ENCODE measurements at regions not wholly inside any gene's neighbourhood (a gene's known extent, or its start where the extent isn't known, plus 50 kb on each side); places are given as distances from the start of the nearest gene placed in this dataset.

DNA sequence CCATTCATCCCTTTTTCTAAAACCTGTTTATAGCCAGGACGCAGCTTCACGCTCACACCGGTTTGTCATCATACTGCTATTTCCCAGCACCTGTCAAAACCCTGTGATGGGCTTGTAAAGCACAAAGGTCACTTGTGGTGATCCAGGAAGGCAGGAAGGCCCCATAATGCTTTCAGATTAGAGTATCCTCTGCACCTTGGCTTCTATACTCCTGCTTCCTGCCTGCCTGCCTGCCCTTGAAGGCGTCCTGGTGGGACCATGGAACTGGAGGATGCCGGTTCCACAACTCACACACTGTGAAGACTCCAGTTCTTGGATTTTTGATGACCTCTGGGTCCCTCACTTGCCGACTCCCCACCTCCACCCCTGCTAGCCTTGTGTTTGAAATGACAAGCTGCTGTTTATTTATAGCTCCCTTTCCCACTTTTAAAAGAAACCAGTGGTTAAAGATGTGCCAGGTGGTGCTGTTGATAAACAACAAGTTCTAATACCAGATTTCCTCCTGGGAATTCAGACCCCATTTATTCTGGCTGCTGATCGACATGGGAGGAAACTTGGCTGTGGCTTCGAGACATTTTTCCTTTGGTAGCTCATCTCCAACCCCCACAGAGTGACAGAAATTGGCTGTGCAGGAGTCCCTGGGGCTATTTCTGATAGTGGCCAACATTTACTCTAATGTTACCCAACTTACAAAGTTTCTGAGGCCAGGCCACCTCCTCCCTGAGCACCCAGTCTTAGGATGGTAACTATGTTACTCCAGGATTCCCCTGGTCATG is 211.5 kb downstream of the KDR start:
- DNase-seq, result no peak

DNA sequence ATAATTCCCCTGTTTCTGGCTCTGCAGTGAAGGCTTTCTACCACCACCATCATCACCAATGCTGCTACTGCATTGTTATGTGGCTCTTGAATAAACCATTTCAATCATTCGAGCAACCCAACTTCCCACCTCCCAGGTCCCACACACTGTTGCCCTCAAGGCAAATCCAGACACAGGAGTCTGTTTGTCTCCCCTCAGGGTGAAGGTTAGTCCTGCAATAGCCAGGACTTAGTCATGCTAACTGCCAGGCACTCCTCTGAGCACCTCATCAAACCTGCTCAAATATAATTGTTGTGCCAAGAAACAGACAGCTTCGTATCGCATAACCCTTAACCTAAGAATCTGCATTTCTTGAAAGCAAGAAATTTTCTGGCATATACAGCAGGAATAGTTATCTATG is 213.2 kb downstream of the KDR start:
- no peak for DNase-seq

DNA sequence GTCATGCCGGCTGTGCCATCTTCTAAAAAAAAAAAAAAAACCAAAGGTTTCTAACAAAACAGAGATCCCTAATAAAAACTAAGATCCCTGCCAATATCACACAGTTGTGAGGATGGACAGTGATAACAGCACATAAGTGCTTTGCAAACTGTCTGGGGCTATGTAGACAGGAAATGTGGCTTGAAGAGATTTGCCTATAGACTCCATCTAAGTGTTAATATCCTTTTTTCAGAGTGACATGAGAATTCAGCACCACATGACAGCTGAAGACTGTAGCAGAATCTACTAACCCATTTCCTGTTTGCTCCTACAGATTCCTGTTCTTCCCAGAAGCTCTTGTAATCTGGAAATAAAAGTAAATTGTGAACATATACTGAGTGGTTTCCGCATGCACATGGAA is 215.4 kb downstream of the KDR start:
- no peak for DNase-seq

DNA sequence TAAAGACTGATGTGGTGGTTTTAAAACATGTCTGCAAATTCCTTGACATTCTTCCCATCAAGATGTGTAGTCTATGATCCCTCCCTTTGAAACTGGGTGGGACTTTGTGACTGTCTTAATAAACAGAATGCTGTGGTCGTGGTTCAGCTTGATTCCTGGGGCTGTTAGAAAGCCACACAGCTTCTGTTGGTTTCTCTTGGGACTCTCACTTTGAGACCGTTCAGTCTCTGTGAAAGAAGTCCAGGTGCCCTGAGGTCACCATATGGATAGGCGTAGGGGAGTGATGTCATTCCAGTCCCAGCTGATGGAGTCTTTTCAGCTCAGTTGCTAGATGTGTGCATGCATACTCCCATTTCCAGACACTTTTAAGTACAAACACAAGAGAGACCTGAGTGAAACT is 216.6 kb downstream of the KDR start:
- DNase-seq, result no peak

DNA sequence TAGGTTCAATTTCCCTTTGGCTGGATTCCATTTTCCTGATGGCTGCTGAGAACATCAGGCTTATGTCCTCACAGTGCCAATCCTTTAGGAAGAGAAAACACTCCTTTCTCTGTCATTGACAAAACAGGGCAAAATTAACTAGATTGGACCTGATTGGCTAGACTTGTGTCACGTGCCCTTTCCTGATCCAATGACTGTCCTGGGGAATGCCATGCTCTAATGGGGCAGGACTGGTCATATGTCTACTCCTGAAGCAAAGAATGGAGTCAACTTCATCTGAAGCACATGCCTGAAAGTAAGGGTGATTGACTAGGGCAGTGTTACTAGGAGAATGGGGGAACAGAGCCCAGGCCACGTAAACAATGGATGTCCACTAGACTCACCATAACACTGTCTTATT is 220.4 kb downstream of the KDR start:
- no peak for DNase-seq

DNA sequence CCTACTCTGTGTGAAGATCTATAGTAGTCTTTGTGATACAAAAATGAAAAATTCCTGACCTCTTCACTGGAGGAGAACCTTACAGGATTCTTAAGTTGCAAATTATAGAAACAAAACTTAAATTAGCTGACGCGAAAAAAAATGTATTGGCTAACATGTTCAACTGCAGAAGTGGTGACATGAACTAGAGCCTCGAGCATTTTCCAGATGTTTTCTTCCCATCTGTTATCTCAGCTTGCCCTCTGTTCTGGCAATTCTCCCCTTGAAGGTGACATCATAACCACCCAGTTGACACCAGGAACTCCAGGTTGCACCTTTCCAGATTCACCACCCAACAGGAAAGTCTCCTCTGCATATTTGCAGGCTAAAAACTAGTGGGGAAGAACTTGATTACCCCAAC is 222.4 kb downstream of the KDR start:
- no peak for DNase-seq

DNA sequence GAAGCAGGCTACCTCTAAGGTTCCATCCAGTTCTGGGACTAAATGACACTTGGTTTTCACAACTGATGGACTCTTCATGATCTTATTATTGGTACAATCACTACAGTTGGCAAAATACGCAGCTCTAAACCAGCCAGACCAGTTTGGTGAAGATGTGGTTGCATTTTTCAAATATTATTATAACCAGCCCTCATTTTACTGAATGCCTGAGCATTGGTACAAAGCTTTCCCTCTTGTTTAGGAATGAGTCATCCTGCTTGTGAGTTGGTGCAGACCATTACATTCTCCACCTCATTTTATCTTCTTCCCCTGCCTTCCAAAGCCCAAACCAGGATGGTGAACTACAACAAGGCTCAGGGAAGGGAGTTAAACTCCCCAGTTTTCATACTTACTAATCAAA is 223.1 kb downstream of the KDR start:
- DNase-seq, result no peak

DNA sequence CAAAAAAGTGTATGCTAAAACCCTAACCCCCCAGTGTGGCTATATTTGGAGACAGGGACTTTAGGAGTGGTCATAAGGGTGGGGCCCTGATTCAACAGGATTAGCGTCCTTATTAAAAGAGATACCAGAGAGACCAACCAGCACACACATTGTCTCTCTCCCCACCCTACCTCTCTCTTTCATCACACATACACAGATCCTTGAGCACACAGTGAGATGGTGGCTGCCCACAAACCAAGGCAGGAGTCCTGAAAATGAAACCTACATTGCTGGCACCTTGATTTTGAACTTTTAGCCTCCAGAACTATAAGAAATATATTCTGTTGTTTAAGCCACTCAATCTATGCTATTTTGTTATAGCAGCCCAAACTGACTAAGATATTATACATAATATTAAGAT is 224.2 kb downstream of the KDR start:
- no peak for DNase-seq

DNA sequence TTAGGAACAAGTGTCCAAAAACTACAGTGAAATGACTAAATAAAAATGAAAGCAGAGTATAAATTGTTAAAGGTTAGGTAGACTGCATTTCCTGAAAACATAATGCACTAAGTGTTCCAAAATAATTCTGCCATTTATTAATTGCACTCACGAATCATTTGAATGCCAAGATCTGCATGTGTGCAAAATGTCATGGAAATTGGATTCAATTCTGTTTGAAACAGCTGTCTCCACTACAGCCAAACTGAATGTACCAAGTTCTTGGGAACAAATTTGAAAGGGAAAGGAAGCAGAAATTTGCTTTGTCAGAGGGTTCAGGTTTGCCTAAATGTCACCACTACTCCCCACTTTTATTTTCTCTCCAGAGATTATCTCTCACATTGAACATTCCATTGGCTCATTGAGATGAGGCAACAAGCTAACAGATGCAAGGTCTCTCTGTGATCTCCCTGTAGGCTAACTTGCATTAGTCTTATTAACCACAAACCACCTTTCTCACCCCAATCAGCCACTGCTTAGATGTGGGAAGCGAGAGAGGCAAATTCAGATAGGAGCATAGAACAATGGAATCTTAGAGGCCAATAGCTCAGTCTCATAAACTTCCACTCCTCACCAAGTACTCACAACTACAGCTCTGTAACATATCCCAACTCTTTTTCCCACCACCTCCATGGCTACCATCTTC is 226.6 kb downstream of the KDR start:
- no peak for DNase-seq

DNA sequence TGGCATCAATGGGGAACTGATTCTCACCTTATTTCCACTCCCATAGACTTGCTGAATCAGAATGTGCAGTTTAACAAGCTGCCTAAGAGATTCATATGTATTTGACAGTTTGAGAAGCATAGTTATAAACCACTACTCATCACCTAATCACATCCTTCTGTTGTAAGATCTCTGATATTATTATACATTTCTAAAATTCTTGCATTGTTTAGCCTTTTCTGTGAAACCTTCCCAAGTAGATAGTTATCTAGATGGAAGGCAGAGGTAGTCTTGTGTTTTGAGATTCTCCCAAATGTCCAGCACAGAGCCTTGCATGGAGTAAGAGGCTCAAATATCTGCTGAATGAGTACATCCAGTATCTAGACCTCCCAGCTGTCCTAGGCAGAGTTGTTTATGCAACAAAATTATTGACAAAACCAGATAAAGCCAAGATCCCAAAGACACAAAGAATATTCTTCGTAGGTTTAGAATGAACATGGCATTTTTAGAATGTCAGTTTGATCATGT is 227.3 kb downstream of the KDR start:
- DNase-seq, result no peak

DNA sequence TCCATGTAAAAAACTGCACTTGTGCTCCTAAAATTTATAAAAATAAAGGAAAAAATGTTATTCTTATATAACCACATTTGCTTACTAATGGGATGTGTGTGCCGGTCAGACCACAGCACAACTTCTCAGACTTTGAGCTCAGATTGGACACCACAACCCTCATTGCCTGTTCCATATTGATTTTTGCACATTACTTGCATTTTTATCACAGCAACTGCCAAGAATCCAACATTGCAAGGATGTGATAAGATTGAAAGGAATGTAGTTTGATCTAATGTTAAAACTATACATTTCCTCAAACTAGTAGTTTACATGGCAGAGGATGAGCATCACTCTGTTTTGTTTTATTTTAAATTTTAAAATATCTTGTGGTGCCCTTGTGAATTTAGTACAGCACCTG is 227.8 kb downstream of the KDR start:
- no peak for DNase-seq

DNA sequence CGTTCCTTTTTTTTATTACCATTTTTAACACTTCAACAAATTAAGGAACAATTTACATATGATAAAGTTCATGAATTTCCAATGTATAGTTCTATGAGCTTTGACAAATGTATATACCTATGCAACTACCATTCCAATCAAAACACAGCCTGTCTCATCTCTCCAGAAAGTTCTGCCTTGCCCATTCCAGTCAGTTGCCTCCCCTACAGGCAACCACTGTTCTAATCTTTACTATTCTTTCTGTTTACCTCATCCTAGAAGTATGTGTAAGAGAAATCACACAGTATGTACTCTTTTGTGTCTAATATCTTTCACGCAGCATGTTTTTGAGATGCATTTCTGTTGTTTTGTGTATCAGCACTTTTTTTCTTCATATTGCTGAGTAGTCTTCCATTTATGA is 224.9 kb downstream of the KIT start:
- no peak for DNase-seq

DNA sequence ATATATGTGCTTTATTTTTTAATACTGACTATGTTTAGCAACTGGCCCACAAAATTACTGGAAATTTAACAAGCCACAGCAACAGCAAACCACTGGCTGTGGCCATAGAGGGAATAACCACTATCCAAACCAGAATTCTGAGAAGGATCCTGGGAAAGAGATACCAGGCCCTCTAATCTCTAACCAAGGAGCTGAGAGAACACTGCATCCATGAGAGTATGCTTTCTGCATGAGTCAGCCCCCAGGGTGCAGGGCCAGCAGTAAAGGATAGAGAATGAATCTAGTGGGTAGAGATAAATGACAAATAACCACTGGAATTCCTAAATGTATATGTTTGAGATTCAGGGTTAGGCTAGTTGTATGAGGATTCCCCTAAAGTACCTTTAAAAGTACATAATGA is 221.8 kb downstream of the KIT start:
- peak; percentile 9 for DNase-seq

DNA sequence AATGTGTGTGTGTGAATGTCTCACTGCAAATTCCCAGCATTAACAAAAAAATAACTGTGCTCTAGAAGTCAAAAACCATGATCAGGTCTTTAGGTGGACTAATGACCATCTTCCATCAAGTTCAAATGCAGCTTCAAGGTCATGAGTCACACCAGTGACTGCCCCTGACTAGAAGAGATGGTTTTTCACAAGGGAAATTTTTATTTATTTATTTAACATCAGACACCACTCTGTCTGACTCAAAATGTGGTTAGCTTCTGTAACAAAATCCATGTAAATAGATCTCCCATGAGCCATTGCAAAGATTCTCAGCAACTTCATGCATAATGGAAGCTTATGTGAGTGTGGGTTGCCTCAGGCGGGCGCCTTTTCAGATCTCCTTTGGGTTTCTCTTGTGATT is 219.2 kb downstream of the KIT start:
- DNase-seq, result peak; percentile 43

DNA sequence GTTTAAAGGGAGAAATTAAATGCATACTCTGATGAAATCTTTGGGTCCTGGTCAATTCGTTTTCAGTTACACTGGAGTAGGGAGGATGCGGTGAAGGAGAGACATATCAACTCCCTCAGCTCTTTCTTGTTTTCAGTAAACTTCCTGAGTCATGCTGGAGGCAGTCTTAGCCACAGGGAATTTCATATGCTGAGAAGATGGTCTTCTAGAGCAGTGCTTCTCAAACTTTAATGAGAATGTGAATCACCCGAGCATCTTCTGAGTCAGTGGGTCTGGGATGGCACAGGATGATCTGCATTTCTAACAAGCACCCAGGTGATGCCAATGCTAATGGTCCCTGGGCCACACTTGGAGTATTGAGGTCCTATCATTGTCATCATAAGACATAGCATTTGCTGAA is 214.5 kb downstream of the KIT start:
- DNase-seq, result no peak

DNA sequence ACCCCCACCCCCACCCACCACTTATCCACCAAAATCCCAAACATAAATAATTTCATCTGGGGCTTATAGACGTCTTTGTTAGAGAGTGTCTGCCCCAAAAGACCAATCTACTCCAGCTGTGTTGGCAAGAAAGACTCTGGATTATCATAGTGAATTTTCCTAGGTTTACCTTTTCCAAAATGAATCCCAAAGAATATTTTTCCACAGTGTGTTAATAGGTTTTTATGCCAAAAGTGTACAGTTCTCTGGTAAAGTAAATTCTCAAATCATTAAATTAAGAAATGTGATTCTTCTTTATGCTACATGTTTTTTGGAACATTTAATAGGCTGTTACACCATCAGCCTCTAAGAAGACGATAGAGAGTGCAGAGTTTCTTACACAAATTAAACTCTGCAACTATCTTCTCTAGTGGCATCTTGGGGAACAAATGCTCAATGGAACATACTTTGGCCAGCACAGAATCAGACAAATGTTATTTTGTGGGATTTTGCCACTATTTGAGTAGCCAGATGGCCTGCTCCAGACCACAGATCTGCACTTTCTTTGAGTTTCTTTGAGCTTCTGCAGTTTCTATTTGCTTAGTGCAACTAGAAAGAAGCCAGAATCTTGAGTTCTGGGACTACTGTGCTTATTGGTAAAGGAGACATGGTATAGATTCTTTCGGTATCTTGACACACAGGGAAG is 206.0 kb downstream of the KIT start:
- DNase-seq, result no peak

DNA sequence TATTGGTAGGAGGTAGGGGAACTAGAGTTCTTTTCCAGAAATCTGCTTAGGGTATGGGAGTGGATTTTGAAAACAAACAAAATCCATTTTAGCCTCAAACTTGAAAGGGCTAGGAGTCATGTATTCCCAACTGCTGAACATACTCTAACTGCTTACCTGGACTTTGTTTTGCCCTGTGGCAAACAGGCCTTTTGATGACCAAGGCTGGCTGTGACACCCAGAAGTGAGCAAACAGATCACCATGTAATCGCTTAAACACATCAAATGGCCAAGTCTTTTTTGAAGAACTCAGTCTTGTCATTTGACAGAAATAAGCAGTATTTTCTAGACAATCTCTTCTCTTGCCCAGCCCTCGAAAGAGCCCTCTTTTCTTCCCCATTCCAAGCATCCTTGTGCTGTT is 203.4 kb downstream of the KIT start:
- DNase-seq, result no peak

DNA sequence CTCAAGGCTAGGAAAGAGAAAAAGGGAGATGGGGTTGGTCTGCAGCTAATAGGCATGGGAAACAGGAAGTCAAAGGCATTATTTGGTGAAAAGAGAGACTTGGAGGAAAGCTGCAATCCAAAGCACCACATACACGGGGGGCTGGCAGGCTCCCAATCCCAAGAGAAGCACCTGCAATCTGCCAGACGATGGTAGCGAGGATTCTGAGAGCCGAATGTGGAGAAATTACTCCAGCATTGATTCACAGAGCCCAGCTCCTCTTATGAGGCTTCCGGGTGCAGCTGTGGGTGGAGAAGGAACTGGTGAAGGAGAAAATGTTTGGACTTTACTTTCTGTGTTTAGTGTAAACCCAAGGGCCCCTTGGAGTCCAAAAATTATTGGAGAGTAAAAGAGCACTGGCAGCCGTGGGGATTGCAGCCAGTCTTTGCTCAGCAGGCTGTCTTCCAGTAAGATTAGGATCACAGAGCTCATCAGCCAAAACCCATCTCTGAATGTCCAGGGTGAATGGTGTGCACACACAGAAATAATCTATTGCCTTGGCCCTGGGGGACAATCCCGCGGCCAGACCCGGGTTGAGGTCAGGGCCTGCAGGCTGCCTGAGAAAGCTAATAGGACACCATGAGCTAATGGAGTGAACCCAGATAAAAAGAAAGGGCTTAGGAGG is 197.6 kb downstream of the KIT start:
- DNase-seq, result no peak

DNA sequence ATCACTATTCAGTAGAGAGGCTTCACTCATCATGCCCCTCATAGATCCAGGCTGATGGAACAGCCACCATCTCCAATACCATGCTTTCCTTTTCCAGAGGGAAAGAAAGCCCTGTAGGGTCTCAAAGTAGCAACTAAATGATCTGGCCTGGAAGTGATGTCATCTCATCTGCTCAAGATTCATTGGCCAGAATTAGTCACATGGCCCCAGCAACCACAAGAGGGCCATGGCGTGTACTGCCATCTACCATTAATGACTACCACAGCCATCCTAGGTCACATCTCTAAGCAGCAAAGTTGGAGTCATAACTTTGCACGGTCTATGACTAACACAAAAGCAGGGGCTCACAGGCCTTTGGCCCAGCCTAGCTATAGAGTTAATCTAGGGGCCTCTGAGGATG is 194.8 kb downstream of the KIT start:
- DNase-seq, result no peak

DNA sequence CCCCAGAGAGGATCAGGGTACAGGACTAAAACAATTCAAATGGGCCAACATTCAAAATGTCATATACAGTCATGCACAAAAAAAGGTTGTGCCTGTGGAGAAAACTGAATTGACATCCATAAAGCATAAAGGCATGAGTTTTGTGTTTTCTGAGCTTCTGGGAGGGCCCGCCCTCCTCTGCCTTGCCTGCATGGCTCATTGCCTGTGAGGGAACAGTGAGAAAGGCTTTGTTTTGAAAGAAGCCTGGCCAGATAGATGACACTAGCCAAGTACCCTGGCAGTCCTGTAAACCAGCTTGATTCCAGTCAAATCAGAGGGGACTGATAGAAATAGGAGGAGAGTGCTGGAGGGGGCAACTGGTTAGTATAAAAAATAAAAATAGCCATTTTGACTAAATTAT is 194.3 kb downstream of the KIT start:
- no peak for DNase-seq

DNA sequence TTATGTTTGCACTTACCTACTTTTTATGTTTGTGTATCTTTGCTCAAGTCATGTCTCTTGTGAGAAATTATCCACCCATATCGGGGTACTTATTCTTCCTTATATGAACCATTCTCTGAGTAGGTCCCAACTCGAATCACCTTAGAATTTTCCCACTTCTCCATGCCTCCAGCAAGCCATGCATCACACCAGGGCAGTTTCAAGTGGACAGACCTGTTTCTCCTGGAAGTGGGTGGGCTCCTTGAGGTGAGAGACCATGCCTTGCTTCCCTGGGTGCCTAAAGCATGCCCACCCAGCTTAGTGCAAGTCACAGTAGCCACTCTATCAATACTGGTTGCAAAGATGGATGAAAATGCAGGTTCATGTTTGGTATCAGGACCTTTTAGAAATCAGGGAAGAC is 187.2 kb downstream of the KIT start:
- no peak for DNase-seq

DNA sequence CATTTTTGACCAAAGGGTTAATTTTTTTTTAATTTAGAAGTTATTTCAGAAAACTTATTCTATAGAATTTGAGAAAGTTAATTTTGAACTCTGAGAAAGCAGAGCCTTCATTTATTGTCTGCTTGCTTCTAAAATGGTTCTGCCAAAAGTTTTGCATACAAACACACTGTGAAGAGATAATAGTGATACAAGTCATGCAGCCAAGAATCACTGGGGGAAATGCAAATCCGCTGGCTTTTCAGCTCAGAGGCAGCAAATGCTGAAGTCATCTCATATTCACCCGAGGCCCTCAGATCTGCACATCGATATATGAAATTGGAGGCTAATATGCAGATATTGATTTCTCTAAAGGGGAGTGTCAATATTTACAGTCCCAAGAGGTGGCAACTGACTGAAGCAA is 186.2 kb downstream of the KIT start:
- DNase-seq, result no peak

DNA sequence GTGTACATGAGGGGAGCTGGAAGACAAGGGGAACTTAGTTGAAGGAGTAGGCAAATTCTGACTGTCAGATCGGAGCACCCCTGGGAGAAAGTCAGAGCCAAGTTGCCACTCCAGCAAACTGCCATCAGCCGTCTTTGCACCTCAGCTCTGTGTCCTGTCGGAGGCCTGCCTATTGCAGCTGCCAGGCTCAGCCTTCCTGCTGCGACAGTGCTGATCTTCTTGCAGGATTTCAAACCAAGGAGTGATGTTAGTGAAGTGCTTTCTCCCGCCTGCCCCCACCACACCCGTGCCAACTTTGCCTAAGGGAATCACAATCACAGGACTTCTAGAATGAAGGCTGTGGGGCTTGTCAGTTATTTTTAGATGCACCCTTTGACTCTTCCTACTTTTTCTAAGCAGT is 185.3 kb downstream of the KIT start:
- DNase-seq, result no peak

DNA sequence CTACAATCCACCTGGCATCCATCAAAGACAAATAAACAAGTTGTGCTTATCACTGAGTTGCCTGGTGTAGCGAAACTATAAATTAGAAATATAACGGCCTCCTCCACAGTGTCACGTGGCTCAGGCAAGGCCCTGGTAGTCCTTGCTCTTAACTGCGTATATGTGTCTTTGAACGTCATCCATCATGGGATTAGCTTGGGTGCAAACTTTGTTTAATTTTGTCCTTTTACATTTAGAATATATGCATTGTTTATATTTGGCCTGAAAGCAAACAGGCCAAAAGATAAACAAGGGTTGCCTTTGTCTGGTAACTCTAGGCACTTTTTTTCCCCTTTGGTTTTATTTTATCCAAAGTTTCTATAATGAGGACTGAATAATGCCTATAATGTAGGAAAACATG is 184.9 kb downstream of the KIT start:
- DNase-seq, result no peak
